GM04504 (cell line): ENCODE measurements at regions not wholly inside any gene's neighbourhood (a gene's known extent, or its start where the extent isn't known, plus 50 kb on each side); places are given as distances from the start of the nearest gene placed in this dataset.
A peak's percentile ranks its signal among the peaks of the same experiment; 100 is the strongest.
"Not testable (repeated sequence)": the region's sequence is repeated elsewhere in the genome, so short reads cannot be mapped to it uniquely, and the experiment has no call there.

Source experiments
- DNase-seq: peaks from one replicate; pipeline ENCODE4 v3.0.0-alpha.2; 2012; ENCODE audit warnings: low read depth

DNA sequence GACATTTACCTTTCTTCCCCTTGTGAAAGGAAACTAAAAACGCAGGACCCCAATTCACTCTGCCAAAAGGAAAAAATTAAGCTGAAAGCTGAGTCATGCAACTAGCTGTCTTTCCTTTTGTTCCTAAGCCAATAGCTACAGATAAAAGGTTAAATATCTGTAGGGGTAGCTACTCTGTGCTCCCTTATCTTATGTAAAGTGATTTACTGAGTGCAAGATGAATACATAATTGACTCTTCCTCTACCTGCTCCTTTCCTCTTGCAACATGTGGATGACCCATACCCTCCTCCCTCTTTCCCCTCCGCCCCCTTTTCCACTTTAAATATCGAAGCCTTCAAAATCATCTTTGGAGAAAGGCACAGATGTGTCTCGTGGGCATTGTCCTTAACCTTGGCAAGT lies 68.0 kb upstream of the ZNF157 start:
- no peak for DNase-seq

DNA sequence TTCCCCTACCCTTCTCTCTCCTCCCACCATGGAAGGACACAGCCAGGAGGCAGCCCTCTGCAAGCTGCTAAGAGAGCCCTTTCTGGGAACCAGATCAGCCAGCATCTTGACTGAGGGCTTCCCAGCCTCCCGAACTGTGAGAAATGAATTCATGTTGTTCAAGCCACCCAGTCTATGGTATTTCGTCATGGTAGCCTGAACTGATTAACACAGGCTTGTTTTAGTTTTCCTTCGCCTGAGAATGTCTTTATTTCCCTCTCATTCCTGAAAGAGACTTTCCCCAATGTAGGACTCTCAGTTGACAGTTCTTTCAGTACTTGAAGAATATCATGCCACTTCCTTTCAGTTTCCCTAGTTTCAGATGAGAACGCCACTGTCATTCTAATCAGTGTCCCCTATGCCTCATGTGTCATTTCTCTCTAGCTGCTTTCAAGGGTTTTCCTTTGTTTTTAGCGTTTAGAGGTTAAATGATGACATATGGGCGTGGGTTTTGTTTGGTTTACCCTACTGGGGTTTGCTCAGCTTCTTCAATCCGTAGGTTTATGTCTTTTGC lies 63.8 kb upstream of the ZNF157 start:
- not testable (repeated sequence) for DNase-seq

DNA sequence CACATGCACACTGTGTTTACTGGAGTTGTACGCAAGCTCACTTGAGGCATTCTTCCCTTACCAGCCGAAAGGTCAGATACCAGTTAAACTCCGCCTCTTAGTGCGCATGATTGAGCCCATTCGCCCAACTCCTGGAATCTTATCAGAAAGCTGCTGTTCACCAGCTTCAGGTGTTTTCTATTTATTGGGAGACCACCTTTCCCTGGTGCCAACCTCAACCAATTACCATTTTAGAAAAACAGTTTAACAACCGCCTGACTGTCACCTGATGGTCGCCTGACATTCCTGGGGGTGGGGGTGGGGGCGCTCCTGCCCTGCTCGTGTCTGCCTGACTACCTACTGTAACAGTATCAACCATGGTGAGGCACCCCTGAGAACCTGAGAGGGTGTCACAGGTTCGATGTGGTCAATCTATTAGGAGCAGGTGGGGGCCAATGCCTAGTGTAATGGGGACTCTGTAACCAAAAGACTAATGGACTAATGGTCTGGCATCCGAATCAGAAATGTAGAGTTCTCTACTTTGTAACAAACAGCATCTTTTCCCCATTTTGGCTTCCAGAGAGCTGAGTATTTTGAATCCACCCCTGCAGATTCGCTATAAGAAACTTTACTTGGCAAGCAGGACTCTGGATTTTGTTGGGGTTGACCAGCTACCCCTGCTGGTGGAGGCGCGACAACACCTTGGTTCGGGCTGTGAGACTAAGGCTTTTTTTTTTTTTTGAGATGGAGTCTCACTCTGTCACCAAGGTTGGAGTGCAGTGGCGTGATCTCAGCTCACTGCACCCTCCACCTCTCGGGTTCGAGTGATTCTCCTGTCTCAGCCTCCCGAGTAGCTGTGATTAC lies 58.2 kb upstream of the ZNF157 start:
- DNase-seq, result peak; percentile 20

DNA sequence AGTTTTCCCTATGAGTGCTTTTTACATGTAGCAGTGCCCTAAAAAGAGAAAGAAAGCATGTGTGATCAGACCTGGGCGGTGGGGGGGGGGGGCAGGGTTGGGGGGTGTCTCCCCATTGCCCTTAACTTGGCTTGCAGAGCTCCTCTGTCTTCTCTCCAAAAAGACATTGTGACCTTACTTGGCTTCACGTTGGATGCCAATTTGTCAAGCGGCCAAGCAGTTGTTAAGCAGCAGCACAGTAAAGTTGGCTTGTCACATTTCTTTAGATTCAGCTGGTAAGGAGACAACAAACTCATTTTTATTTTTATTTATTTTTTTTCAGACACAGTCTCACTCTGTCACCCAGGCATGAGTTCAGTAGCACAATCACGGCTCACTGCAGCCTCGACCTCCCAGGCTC lies 57.3 kb upstream of the ZNF157 start:
- no peak for DNase-seq

DNA sequence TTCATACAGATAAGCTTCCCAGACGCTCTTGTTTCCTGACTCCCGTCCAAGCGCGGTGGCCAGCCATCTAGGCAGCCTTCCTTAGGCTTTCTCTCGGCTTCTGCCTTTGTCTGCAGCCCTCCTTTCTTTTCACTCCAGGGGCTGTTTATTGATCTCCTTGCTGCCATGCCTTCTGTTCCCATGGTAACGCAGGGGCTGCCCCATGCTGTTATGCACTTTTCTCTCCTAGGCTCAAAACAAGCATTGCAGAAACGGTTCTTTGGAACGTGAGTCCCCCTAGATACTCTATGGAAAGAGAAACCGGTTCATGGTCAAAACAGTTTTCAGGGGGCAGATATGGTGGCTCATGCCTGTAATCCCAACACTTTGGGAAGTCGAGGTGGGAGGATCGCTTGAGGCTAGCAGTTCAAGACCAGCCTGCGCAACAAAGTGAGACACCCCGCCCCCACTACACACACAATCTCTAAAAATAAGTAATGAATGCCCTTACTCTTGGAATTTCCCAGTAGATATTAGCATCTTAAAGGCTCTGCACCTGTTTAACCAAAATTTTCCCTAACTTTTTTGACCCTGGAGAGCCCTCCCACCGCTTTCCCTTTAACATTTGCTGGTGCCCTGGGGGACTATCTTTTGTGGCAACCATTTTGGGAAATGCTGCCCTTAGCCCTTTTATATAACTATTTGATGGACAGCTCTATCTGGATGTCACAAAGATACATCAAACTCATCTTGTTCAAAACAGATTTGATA lies 53.9 kb upstream of the ZNF157 start:
- DNase-seq, result no peak
